OCI-LY3 (cell line): ENCODE measurements at regions not wholly inside any gene's neighbourhood (a gene's known extent, or its start where the extent isn't known, plus 50 kb on each side); places are given as distances from the start of the nearest gene placed in this dataset.

Experiments used
- CTCF ChIP-seq: fragments of 200-600, 300-600 bp; sonication (generic); IDR thresholded peaks from 2 replicates; pipeline ENCODE4 v1.5.1; 2014; ENCODE audit warnings: antibody characterized with exemption, low read length, low read depth
- EZH2phosphoT487 ChIP-seq: fragments of 200-600 bp; shearing (Covaris generic); IDR thresholded peaks from 2 replicates; pipeline ENCODE4 v1.6.1; 2018; ENCODE audit warnings: antibody characterized with exemption, mixed run types, low read depth

GRCh38 chr10:123551259-123551658 lies 114.9 kb upstream of the GPR26 start:
- TF ChIP-seq CTCF (no peak), EZH2phosphoT487 (no peak)
